ENCODE measurements at regions not wholly inside any gene's neighbourhood (a gene's known extent, or its start where the extent isn't known, plus 50 kb on each side); places are given as distances from the start of the nearest gene placed in this dataset.

- TF ChIP-seq CTCF (IDR thresholded peaks at IDR 0.05): no peak
- TF ChIP-seq POLR2AphosphoS5 (IDR thresholded peaks at IDR 0.05): no peak
- no peak for TF ChIP-seq POLR2A (IDR thresholded peaks at IDR 0.05)
These were observed 53.0 kb upstream of the DSP start for GRCh38 chr6:7488494-7488893.
